HG02885 (cell line): ENCODE measurements at regions not wholly inside any gene's neighbourhood (a gene's known extent, or its start where the extent isn't known, plus 50 kb on each side); places are given as distances from the start of the nearest gene placed in this dataset.
A peak's percentile ranks its signal among the peaks of the same experiment; 100 is the strongest.
"Not testable (repeated sequence)": the region's sequence is repeated elsewhere in the genome, so short reads cannot be mapped to it uniquely, and the experiment has no call there.

Experiments used
- ATAC-seq: cut with Tn5 transposase; IDR thresholded peaks from one replicate; pipeline ENCODE4 v1.9.1; 2021; ENCODE audit warnings: mild to moderate bottlenecking; ENCODE audit not compliant: unreplicated experiment, poor library complexity

DNA sequence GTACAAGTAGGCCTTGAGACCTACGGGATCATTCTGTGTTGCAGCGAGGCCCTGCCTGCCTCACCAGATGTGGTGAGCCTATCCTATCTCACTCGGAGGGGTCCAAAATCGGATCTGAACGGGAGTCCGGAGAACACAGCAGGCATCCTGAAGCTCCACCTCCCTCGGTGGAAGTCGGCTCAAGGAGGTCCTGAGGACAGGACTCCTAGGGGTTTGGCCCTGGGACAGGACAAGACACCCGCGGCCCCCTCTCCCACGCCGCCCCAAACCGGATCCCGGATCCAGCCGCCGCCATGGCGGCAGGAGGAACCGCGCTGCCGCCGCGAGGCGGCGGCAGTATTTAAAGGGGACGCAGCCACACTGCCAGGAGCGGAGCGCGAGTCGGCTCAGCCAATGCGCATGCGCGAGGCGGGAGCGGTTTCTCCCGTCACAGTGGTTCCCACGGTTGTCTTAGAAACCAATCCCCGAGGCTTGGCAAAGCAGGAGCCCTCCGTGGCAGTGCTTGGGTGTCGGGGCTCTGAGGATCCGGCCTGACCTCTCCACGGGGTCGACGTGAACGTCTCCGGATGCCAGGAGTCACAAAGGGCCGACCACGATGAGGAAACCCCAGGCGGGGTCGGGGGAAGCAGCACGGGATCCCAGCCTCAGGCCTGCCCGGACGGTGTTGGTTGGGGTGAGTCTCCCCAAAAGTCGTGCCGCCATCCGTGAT is 454.6 kb upstream of the ZNG1F start:
- ATAC-seq = peak; percentile 100

- ATAC-seq = not testable (repeated sequence)
Observed at GRCh38 chr9:41633726-41634125, 444.6 kb upstream of the ZNG1F start.

- not testable (repeated sequence) for ATAC-seq
Observed at GRCh38 chr9:41623666-41624065, 434.5 kb upstream of the ZNG1F start.

DNA sequence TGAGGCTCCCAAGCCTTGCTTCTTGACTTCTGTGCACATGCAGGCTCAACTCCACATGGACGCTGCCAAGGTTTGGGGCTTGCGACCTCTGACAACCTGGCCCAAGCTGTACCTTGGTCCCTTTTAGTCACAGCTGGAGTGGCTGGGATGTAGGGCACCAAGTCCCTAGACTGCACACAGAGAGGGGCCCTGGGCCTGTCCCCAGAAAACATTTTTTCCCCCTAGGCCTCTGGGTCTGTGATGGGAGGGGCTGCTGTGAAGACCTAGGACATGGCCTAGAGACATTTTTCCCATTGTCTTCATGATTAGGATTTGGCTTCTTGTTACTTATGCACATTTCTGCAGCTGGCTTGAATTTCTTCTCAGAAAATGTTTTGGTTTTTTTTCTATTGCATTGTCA is 430.1 kb upstream of the ZNG1F start:
- not testable (repeated sequence) for ATAC-seq

DNA sequence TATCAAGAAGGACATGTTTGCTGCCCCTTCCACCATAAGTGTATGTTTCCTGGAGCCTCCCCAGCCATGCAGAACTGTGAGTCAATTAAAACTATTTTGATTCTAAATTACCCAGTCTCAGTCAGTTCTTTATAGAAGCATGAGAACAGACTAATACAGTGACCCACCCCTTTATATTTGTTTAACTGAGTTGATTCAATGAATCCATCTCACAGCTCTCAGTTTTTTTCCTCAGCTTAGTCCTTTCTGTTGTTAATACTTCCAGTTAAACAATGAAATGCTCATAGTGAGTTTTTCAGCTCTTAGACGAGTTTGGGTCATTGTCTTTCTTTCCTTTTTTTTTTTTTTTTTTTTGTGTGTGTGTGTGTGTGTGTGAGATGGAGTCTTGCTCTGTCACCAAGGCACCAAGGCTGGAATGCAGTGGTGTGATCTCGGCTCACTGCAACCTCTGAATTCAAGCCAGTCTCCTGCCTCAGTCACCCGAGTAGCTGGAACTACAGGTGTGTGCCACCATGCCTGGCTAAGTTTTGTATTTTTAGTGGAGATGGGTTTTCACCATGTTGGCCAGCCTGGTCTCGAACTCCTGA is 417.9 kb upstream of the ZNG1F start:
- ATAC-seq = not testable (repeated sequence)

DNA sequence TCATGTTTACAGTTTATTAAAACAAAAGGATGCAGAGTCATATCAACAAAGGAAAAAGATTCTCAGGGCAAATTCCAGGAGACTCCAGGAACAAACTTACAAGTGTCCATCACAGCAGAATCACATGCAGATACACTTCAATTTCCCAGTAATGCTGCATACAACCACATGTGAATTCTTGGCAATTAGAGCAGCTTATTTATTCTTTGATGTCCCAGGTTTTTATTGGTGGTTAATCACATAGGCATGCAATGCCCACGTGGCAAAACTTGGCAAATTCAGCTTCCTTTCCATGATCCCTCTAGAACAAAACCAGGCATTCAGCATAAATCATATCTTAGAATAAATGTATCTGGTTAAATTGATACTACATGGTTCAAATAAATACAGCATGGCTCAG is 376.5 kb upstream of the ZNG1F start:
- not testable (repeated sequence) for ATAC-seq
